ENCODE measurements at regions not wholly inside any gene's neighbourhood (a gene's known extent, or its start where the extent isn't known, plus 50 kb on each side); places are given as distances from the start of the nearest gene placed in this dataset.

GRCh38 chr14:78119440-78119839, 50.7 kb upstream of the NRXN3 start:
- Mint-ChIP-seq H3K36me3 (no peaks in the 10 kb centered on the region), H3K9me3 (peaks cover 0 to 10% (median 4%) of the 10 kb centered on the region in 7 donors), H3K27ac (no peak overlapping the region), H3K27me3 (ENCODE audit: low read depth in 3 of 3) (peaks cover 1 to 3% (median 2%) of the 10 kb centered on the region in 3 donors), H3K4me3 (no peak overlapping the region), H3K4me1 (no peaks in the 10 kb centered on the region)
- no peaks in the 10 kb centered on the region for H3K4me1 ChIP-seq (ENCODE audit: control insufficient read depth in 1 of 2, insufficient read depth in 2 of 2, low read length in 2 of 2)
- 100% methylated on average over 2 of the region's 3 CpGs for WGBS (ENCODE audit: insufficient coverage)
- H3K36me3 ChIP-seq (replicated peaks in 1 of 2; ENCODE audit: control insufficient read depth in 1 of 2, insufficient read depth in 2 of 2, low read length in 2 of 2) = no peaks in the 10 kb centered on the region
- intact Hi-C loops (cut with micrococcal nuclease) = no loop called here
- no peak overlapping the region for H2AFZ ChIP-seq (ENCODE audit: insufficient read depth, low read depth, low read length, poor library complexity, severe bottlenecking)
- H3K4me3 ChIP-seq (replicated peaks in 1 of 3; ENCODE audit: low read depth in 2 of 3, low read length in 3 of 3) = no peak overlapping the region
- TF ChIP-seq CTCF (IDR thresholded peaks at IDR 0.05) = no peak
- no peak overlapping the region for H3K9ac ChIP-seq (ENCODE audit: insufficient read depth, low read length, poor library complexity, severe bottlenecking)
- no peaks in the 10 kb centered on the region for H3K27me3 ChIP-seq (ENCODE audit: control insufficient read depth in 2 of 2, insufficient read depth in 2 of 2, low read length in 2 of 2)
- no peak overlapping the region for H3K27ac ChIP-seq (ENCODE audit: low read depth in 1 of 2, low read length in 2 of 2)
- DNase-seq = no peak
- no peaks in the 10 kb centered on the region for H4K20me1 ChIP-seq (ENCODE audit: insufficient read depth, low read length)
- H3K4me2 ChIP-seq (replicated peaks; ENCODE audit: extremely low read depth, low read length, poor library complexity, severe bottlenecking) = no peak overlapping the region
- H3K9me3 ChIP-seq (replicated peaks in 1 of 2; ENCODE audit: control insufficient read depth in 1 of 2, insufficient read depth in 1 of 2, low read length in 2 of 2) = no peaks in the 10 kb centered on the region
- no peaks in the 10 kb centered on the region for H3K79me2 ChIP-seq (ENCODE audit: insufficient read depth, low read length)
